ENCODE measurements at regions not wholly inside any gene's neighbourhood (a gene's known extent, or its start where the extent isn't known, plus 50 kb on each side); places are given as distances from the start of the nearest gene placed in this dataset.

GRCh38 chr11:104405277-104405676, 241.3 kb upstream of the PDGFD start:
- TF ChIP-seq TAF1 (IDR thresholded peaks at IDR 0.05; ENCODE audit: low read depth, low read length): no peak
- TF ChIP-seq POLR2AphosphoS5 (IDR thresholded peaks at IDR 0.05; ENCODE audit: low read depth, low read length): no peak
- no peak for TF ChIP-seq SPI1 (IDR thresholded peaks at IDR 0.05; ENCODE audit: low read depth, low read length)
- TF ChIP-seq POLR2A (IDR thresholded peaks at IDR 0.05; ENCODE audit: low read depth, low read length): no peak
- TF ChIP-seq PAX5 (IDR thresholded peaks at IDR 0.05; ENCODE audit: insufficient read depth, low read length, severe bottlenecking): no peak
- TF ChIP-seq POU2F2 (IDR thresholded peaks at IDR 0.05; ENCODE audit: low read depth, low read length): no peak

All from GM12891 (cell line).